Activated CD8-positive, alpha-beta memory T cell treated with anti-CD3 and anti-CD28 coated beads, Interleukin-2, amount 10 ng/mL, durations not matched to agents 7 days and 5 days (primary cell): ENCODE measurements at regions not wholly inside any gene's neighbourhood (a gene's known extent, or its start where the extent isn't known, plus 50 kb on each side); places are given as distances from the start of the nearest gene placed in this dataset.

ENCODE experiments used
- ATAC-seq: fragments of 150-1000 bp; cut with Tn5 transposase; one replicate; pipeline ENCODE4 v1.10.0; 2021; ENCODE audit warnings: moderate library complexity
- CTCF ChIA-PET: fragments of 350-600 bp; sonication (Branson Sonifier 250); formaldehyde crosslinking; loops from one replicate; lab custom pipeline; 2021; ENCODE audit warnings: antibody characterized with exemption; lab: Charles Lee
- DNase-seq: peaks from one replicate; pipeline ENCODE4 v3.0.0-alpha.2; 2020
- H3K27ac Mint-ChIP-seq: one replicate; pipeline ENCODE4 v1.8.0; 2021; ENCODE audit warnings: mild to moderate bottlenecking, mixed read lengths
- H3K27me3 Mint-ChIP-seq: one replicate; pipeline ENCODE4 v1.8.0; 2021; ENCODE audit warnings: mixed read lengths
- H3K36me3 Mint-ChIP-seq: one replicate; pipeline ENCODE4 v1.8.0; 2021; ENCODE audit warnings: mild to moderate bottlenecking, mixed read lengths
- H3K4me1 Mint-ChIP-seq: one replicate; pipeline ENCODE4 v1.8.0; 2021; ENCODE audit warnings: mixed read lengths
- H3K4me3 Mint-ChIP-seq: one replicate; pipeline ENCODE4 v1.8.0; 2021; ENCODE audit warnings: mild to moderate bottlenecking, moderate library complexity, mixed read lengths
- H3K9me3 Mint-ChIP-seq: one replicate; pipeline ENCODE4 v1.8.0; 2022; ENCODE audit warnings: low read depth, mixed read lengths

- Mint-ChIP-seq H3K4me1 (no peaks in the 10 kb centered on the region), H3K9me3 (peaks cover 2% of the 10 kb centered on the region), H3K36me3 (no peaks in the 10 kb centered on the region), H3K27me3 (no peaks in the 10 kb centered on the region), H3K27ac (no peak overlapping the region), H3K4me3 (no peak overlapping the region)
- DNase-seq (no peak), ATAC-seq (no peak)
- CTCF ChIA-PET, result no interaction called here
These were observed 1089.7 kb downstream of the PCDH17 start for GRCh38 chr13:58721273-58721672.

- H3K27ac Mint-ChIP-seq, result no peak overlapping the region
- ATAC-seq, result no peak
- H3K36me3 Mint-ChIP-seq, result no peaks in the 10 kb centered on the region
- no peak for DNase-seq
- CTCF ChIA-PET, result no interaction called here
- H3K4me3 Mint-ChIP-seq, result no peak overlapping the region
- H3K9me3 Mint-ChIP-seq, result peaks cover 5% of the 10 kb centered on the region
- H3K4me1 Mint-ChIP-seq, result no peaks in the 10 kb centered on the region
- no peaks in the 10 kb centered on the region for H3K27me3 Mint-ChIP-seq
These were observed 1096.6 kb downstream of the PCDH17 start for GRCh38 chr13:58728126-58728525.

- Mint-ChIP-seq H3K4me3 (no peak overlapping the region), H3K36me3 (no peaks in the 10 kb centered on the region), H3K4me1 (no peaks in the 10 kb centered on the region), H3K27me3 (no peaks in the 10 kb centered on the region), H3K9me3 (peaks cover 5% of the 10 kb centered on the region), H3K27ac (no peak overlapping the region)
- CTCF ChIA-PET, result no interaction called here
- DNase-seq (no peak), ATAC-seq (no peak)
These were observed 1097.8 kb downstream of the PCDH17 start for GRCh38 chr13:58729361-58729760.

GRCh38 chr13:58744686-58745085 is 1113.1 kb downstream of the PCDH17 start:
- Mint-ChIP-seq H3K27me3 (no peaks in the 10 kb centered on the region), H3K27ac (no peak overlapping the region), H3K4me3 (no peak overlapping the region), H3K4me1 (no peaks in the 10 kb centered on the region), H3K9me3 (peaks cover 2% of the 10 kb centered on the region), H3K36me3 (no peaks in the 10 kb centered on the region)
- CTCF ChIA-PET, result no interaction called here
- ATAC-seq (no peak), DNase-seq (no peak)

GRCh38 chr13:58767566-58767965 is 1136.0 kb downstream of the PCDH17 start:
- no peak for DNase-seq
- no peaks in the 10 kb centered on the region for H3K27me3 Mint-ChIP-seq
- peaks cover 2% of the 10 kb centered on the region for H3K9me3 Mint-ChIP-seq
- no peak overlapping the region for H3K4me3 Mint-ChIP-seq
- ATAC-seq, result no peak
- no peaks in the 10 kb centered on the region for H3K4me1 Mint-ChIP-seq
- no peaks in the 10 kb centered on the region for H3K36me3 Mint-ChIP-seq
- H3K27ac Mint-ChIP-seq, result no peak overlapping the region
- CTCF ChIA-PET, result no interaction called here

- CTCF ChIA-PET, result no interaction called here
- Mint-ChIP-seq H3K4me1 (no peaks in the 10 kb centered on the region), H3K27me3 (no peaks in the 10 kb centered on the region), H3K4me3 (no peak overlapping the region), H3K9me3 (peaks cover 2% of the 10 kb centered on the region), H3K36me3 (no peaks in the 10 kb centered on the region), H3K27ac (no peak overlapping the region)
- DNase-seq (no peak), ATAC-seq (no peak)
These were observed 1141.8 kb downstream of the PCDH17 start for GRCh38 chr13:58773280-58773859.

- Mint-ChIP-seq H3K4me3 (no peak overlapping the region), H3K36me3 (no peaks in the 10 kb centered on the region), H3K4me1 (no peaks in the 10 kb centered on the region), H3K27ac (no peak overlapping the region), H3K9me3 (peaks cover 7% of the 10 kb centered on the region), H3K27me3 (no peaks in the 10 kb centered on the region)
- no peak for DNase-seq
- ATAC-seq, result no peak
- CTCF ChIA-PET, result no interaction called here
These were observed 1151.2 kb downstream of the PCDH17 start for GRCh38 chr13:58782736-58783135.

- Mint-ChIP-seq H3K27ac (no peak overlapping the region), H3K9me3 (no peaks in the 10 kb centered on the region), H3K27me3 (no peaks in the 10 kb centered on the region), H3K4me3 (no peak overlapping the region), H3K4me1 (no peaks in the 10 kb centered on the region), H3K36me3 (no peaks in the 10 kb centered on the region)
- ATAC-seq (no peak), DNase-seq (no peak)
- CTCF ChIA-PET, result no interaction called here
These were observed 1161.3 kb downstream of the PCDH17 start for GRCh38 chr13:58792854-58793253.

- Mint-ChIP-seq H3K4me1 (no peaks in the 10 kb centered on the region), H3K4me3 (no peak overlapping the region), H3K36me3 (no peaks in the 10 kb centered on the region), H3K9me3 (no peaks in the 10 kb centered on the region), H3K27ac (no peak overlapping the region), H3K27me3 (no peaks in the 10 kb centered on the region)
- CTCF ChIA-PET, result no interaction called here
- DNase-seq (no peak), ATAC-seq (no peak)
These were observed 1164.2 kb downstream of the PCDH17 start for GRCh38 chr13:58795715-58796114.

- H3K27me3 Mint-ChIP-seq, result no peaks in the 10 kb centered on the region
- H3K4me1 Mint-ChIP-seq, result no peaks in the 10 kb centered on the region
- no peaks in the 10 kb centered on the region for H3K9me3 Mint-ChIP-seq
- no peak for ATAC-seq
- CTCF ChIA-PET, result no interaction called here
- no peak overlapping the region for H3K4me3 Mint-ChIP-seq
- H3K36me3 Mint-ChIP-seq, result no peaks in the 10 kb centered on the region
- no peak for DNase-seq
- H3K27ac Mint-ChIP-seq, result no peak overlapping the region
These were observed 1173.3 kb downstream of the PCDH17 start for GRCh38 chr13:58804832-58805231.

- Mint-ChIP-seq H3K36me3 (no peaks in the 10 kb centered on the region), H3K27ac (no peak overlapping the region), H3K4me3 (no peak overlapping the region), H3K9me3 (no peaks in the 10 kb centered on the region), H3K27me3 (no peaks in the 10 kb centered on the region), H3K4me1 (no peaks in the 10 kb centered on the region)
- DNase-seq (no peak), ATAC-seq (no peak)
- CTCF ChIA-PET, result no interaction called here
These were observed 1174.9 kb downstream of the PCDH17 start for GRCh38 chr13:58806401-58806800.

- H3K4me3 Mint-ChIP-seq, result no peak overlapping the region
These were observed 1192.2 kb downstream of the PCDH17 start for GRCh38 chr13:58823701-58824100.

GRCh38 chr13:58827904-58828303 is 1196.4 kb downstream of the PCDH17 start:
- DNase-seq (no peak), ATAC-seq (no peak)
- H3K27ac Mint-ChIP-seq, result no peak overlapping the region
- H3K4me3 Mint-ChIP-seq, result no peak overlapping the region
- peaks cover 9% of the 10 kb centered on the region for H3K9me3 Mint-ChIP-seq
- CTCF ChIA-PET, result no interaction called here
- no peaks in the 10 kb centered on the region for H3K27me3 Mint-ChIP-seq
- no peaks in the 10 kb centered on the region for H3K36me3 Mint-ChIP-seq
- H3K4me1 Mint-ChIP-seq, result no peaks in the 10 kb centered on the region

More at GRCh38 chr13:58823701-58824100, 1192.2 kb downstream of the PCDH17 start:
- Mint-ChIP-seq H3K36me3 (no peaks in the 10 kb centered on the region), H3K27ac (no peak overlapping the region), H3K27me3 (no peaks in the 10 kb centered on the region), H3K4me1 (no peaks in the 10 kb centered on the region), H3K9me3 (peaks cover 5% of the 10 kb centered on the region)
- CTCF ChIA-PET, result no interaction called here
- DNase-seq (no peak), ATAC-seq (no peak)

- no peaks in the 10 kb centered on the region for H3K4me1 Mint-ChIP-seq
- H3K36me3 Mint-ChIP-seq, result no peaks in the 10 kb centered on the region
- CTCF ChIA-PET, result no interaction called here
- no peak for ATAC-seq
- H3K27me3 Mint-ChIP-seq, result no peaks in the 10 kb centered on the region
- no peak overlapping the region for H3K27ac Mint-ChIP-seq
- DNase-seq, result no peak
- no peak overlapping the region for H3K4me3 Mint-ChIP-seq
- peaks cover 5% of the 10 kb centered on the region for H3K9me3 Mint-ChIP-seq
These were observed 1199.3 kb downstream of the PCDH17 start for GRCh38 chr13:58830841-58831240.

- CTCF ChIA-PET, result no interaction called here
- DNase-seq (no peak), ATAC-seq (no peak)
- Mint-ChIP-seq H3K27me3 (no peaks in the 10 kb centered on the region), H3K9me3 (peaks cover 6% of the 10 kb centered on the region), H3K36me3 (no peaks in the 10 kb centered on the region), H3K4me3 (no peak overlapping the region), H3K4me1 (no peaks in the 10 kb centered on the region), H3K27ac (no peak overlapping the region)
These were observed 1207.1 kb downstream of the PCDH17 start for GRCh38 chr13:58838615-58839014.
